Dendritic cell treated with granulocyte-macrophage colony-stimulating factor and Interleukin-4, amounts not matched to agents 40 ng/mL and 50 ng/mL, for 4 days (primary cell): ENCODE measurements at regions not wholly inside any gene's neighbourhood (a gene's known extent, or its start where the extent isn't known, plus 50 kb on each side); places are given as distances from the start of the nearest gene placed in this dataset.
"Not testable (repeated sequence)": the region's sequence is repeated elsewhere in the genome, so short reads cannot be mapped to it uniquely, and the experiment has no call there.

Experiments used
- H3K27ac Mint-ChIP-seq: one replicate; pipeline ENCODE4 v1.8.0; 2022; ENCODE audit warnings: mild to moderate bottlenecking, mixed read lengths
- H3K27me3 Mint-ChIP-seq: one replicate; pipeline ENCODE4 v1.8.0; 2022; ENCODE audit warnings: mild to moderate bottlenecking, mixed read lengths
- H3K36me3 Mint-ChIP-seq: one replicate; pipeline ENCODE4 v1.8.0; 2022; ENCODE audit warnings: low read depth, mixed read lengths
- H3K4me1 Mint-ChIP-seq: one replicate; pipeline ENCODE4 v1.8.0; 2022; ENCODE audit warnings: low read depth, mixed read lengths
- H3K4me3 Mint-ChIP-seq: one replicate; pipeline ENCODE4 v1.8.0; 2022; ENCODE audit warnings: mild to moderate bottlenecking, moderate library complexity, mixed read lengths
- H3K9me3 Mint-ChIP-seq: one replicate; pipeline ENCODE4 v1.8.0; 2022; ENCODE audit warnings: mixed read lengths
- intact Hi-C: fragments of 100-400 bp; cut with micrococcal nuclease; formaldehyde crosslinking; loops from one replicate; pipeline ENCODE4 v1.15.0; 2022

DNA sequence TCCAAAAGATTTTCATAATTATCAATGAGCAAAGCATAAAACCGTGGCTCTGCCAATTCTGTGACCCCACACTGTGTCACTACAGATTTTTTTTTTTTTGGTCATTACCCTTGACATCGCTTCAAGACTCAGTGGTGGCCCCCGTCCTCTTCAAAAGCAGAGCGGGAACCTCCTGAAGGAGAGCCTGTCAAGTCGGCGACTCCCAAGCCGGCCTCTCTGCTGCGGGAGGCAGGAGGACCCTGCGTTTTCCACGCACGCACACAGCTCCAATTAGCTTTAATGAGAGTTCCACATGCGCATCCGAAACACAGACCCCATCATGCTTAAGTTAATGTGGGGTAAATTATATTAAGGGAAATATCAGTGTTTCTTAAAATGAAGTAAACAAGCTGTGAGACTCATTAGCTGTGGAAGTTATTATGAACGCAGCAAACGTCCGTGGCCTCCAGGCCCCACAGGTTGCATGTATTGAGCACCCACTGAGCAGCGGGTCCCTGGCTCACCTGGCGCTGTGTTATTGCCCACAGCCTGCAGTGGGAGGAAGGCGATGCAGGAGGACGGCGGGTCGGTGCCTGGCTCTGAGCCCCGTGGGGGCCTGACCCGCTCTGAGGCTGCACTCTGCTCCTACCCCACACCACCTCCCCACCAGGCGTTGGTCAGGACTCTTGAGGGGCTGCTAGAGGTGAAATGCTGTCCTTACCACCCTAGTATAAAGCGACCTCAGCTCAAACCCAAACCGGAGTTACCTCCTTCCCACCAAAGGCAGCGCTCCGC lies 181.0 kb upstream of the SALL3 start:
- Mint-ChIP-seq H3K4me1 (no peaks in the 10 kb centered on the region), H3K9me3 (peaks cover 7% of the 10 kb centered on the region), H3K27me3 (no peaks in the 10 kb centered on the region), H3K4me3 (no peak overlapping the region), H3K36me3 (no peaks in the 10 kb centered on the region), H3K27ac (no peak overlapping the region)
- intact Hi-C loops = no loop called here

DNA sequence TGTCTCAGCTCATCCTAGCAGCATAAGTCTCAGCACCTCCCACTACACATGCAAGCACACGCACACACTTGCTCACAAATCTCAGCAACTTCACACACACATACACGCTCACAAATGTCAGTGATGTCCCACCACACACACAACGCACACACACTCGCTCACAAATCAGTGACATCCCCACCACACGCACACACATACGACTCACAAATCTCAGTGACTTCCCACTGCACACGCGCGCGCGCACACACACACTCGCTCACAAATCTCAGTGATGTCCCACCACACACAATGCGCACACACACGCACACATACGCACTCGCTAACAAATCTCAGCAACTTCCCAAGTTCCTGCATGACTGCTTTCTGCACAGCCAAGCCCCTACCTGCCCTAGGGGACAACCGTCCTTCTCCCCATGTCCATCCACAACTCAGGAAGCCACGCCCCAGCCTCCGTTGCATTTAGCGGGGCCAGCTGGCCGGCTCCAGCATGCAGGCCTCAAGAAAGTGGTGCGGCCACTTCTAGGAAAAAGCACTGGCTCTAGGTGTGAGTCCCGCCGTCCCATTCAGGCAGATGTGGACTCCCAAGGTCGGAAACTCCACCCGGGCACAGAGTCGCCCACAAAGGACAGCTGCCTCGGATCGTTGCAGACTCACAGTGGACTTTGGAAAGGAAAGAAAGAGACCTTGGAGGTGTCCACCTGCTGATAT lies 180.1 kb upstream of the SALL3 start:
- no peaks in the 10 kb centered on the region for H3K27me3 Mint-ChIP-seq
- H3K27ac Mint-ChIP-seq = no peak overlapping the region
- H3K4me1 Mint-ChIP-seq = no peaks in the 10 kb centered on the region
- peaks cover 7% of the 10 kb centered on the region for H3K9me3 Mint-ChIP-seq
- H3K4me3 Mint-ChIP-seq = no peak overlapping the region
- H3K36me3 Mint-ChIP-seq = no peaks in the 10 kb centered on the region
- intact Hi-C loops = no loop called here

DNA sequence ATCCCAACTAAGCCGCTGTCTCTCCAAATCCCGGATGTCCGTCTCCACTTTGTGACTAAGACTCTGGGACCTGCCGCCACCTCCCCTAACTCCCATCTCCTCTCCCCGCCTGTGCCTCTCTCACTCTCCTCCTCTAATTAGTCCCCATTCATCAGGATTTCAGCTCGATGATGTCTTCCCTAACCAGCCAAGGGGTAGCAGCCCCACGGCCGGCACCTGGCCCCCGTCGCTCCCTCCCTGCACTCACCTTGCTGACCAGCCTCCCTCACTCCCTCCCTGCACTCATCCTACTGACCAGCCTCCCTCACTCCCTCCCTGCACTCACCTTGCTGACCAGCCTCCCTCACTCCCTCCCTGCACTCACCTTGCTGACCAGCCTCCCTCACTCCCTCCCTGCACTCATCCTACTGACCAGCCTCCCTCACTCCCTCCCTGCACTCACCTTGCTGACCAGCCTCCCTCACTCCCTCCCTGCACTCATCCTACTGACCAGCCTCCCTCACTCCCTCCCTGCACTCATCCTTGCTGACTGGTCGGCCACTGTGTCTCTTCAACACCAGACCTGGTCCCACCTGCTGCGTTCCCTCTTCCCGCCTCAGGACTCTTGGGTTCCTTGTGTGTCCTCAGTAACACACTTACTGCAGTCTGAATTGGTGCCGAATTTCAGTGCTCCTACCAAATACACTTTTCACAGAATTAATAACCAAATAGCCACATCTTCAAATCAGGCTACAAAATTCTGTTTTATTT lies 179.3 kb upstream of the SALL3 start:
- H3K4me1 Mint-ChIP-seq, H3K36me3 Mint-ChIP-seq, intact Hi-C loops, H3K27ac Mint-ChIP-seq, H3K27me3 Mint-ChIP-seq, H3K4me3 Mint-ChIP-seq: not testable (repeated sequence)
- peaks cover 13% of the 10 kb centered on the region for H3K9me3 Mint-ChIP-seq

GRCh38 chr18:78801011-78801410 lies 178.6 kb upstream of the SALL3 start:
- Mint-ChIP-seq H3K27me3 (no peaks in the 10 kb centered on the region), H3K4me3 (no peak overlapping the region), H3K4me1 (no peaks in the 10 kb centered on the region), H3K9me3 (peaks cover 16% of the 10 kb centered on the region), H3K27ac (no peak overlapping the region), H3K36me3 (no peaks in the 10 kb centered on the region)
- intact Hi-C loops = no loop called here

- no peaks in the 10 kb centered on the region for H3K4me1 Mint-ChIP-seq
- H3K36me3 Mint-ChIP-seq = no peaks in the 10 kb centered on the region
- no peak overlapping the region for H3K4me3 Mint-ChIP-seq
- no peaks in the 10 kb centered on the region for H3K27me3 Mint-ChIP-seq
- H3K9me3 Mint-ChIP-seq = peaks cover 9% of the 10 kb centered on the region
- intact Hi-C loops = no loop called here
- no peak overlapping the region for H3K27ac Mint-ChIP-seq
Observed at GRCh38 chr18:78803104-78803503, 176.5 kb upstream of the SALL3 start.

- Mint-ChIP-seq H3K27me3 (no peaks in the 10 kb centered on the region), H3K36me3 (no peaks in the 10 kb centered on the region), H3K9me3 (peaks cover 10% of the 10 kb centered on the region), H3K27ac (no peak overlapping the region), H3K4me1 (no peaks in the 10 kb centered on the region), H3K4me3 (no peak overlapping the region)
- intact Hi-C loops = no loop called here
Observed at GRCh38 chr18:78804206-78805030, 175.2 kb upstream of the SALL3 start.

DNA sequence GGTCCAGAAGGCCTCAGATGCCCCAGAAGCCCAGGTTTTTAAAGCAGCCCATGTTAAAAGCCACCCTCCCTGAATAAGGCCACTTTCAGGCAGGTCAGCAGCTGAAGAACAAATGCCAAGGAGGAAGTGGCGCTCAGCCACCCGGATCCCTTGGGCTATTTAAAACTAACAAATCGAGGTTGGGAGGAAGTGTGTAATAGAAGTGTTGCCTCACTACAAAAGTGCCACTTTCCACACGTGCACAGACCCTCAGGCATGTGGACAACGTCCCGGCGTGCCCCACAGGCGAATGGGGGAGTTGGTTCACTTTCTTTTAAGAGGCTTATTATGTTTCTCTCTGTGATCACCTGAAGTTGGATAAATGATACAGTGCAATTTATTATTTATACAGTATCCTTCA lies 173.8 kb upstream of the SALL3 start:
- H3K27ac Mint-ChIP-seq = no peak overlapping the region
- no peaks in the 10 kb centered on the region for H3K36me3 Mint-ChIP-seq
- no peak overlapping the region for H3K4me3 Mint-ChIP-seq
- H3K4me1 Mint-ChIP-seq = no peaks in the 10 kb centered on the region
- H3K27me3 Mint-ChIP-seq = no peaks in the 10 kb centered on the region
- H3K9me3 Mint-ChIP-seq = peaks cover 21% of the 10 kb centered on the region
- intact Hi-C loops = no loop called here

GRCh38 chr18:78807668-78808067 lies 171.9 kb upstream of the SALL3 start:
- H3K4me3 Mint-ChIP-seq = no peak overlapping the region
- intact Hi-C loops = no loop called here
- H3K9me3 Mint-ChIP-seq = peaks cover 21% of the 10 kb centered on the region

DNA sequence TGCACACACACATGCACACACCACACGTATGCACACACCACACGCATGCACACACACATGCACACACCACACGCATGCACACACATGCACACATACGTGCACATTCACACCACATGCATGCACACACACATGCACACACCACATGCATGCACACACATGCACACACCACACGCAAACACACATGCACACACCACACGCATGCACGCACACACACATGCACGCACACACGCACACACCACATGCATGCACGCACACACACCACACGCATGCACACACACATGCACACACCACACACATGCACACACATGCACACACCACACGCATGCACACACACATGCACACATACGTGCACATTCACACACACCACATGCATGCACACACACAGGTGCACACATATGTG lies 169.8 kb upstream of the SALL3 start:
- Mint-ChIP-seq H3K4me3 (no peak overlapping the region), H3K27me3 (peaks cover 8% of the 10 kb centered on the region), H3K27ac (no peak overlapping the region), H3K9me3 (peaks cover 19% of the 10 kb centered on the region), H3K36me3 (no peaks in the 10 kb centered on the region), H3K4me1 (no peaks in the 10 kb centered on the region)
- intact Hi-C loops = no loop called here

More at GRCh38 chr18:78807668-78808067, 171.9 kb upstream of the SALL3 start:
- no peaks in the 10 kb centered on the region for H3K36me3 Mint-ChIP-seq
- H3K4me1 Mint-ChIP-seq = no peaks in the 10 kb centered on the region
- no peak overlapping the region for H3K27ac Mint-ChIP-seq
- no peaks in the 10 kb centered on the region for H3K27me3 Mint-ChIP-seq

- Mint-ChIP-seq H3K27me3 (peaks cover 8% of the 10 kb centered on the region), H3K36me3 (no peaks in the 10 kb centered on the region), H3K4me3 (no peak overlapping the region), H3K27ac (no peak overlapping the region), H3K4me1 (no peaks in the 10 kb centered on the region), H3K9me3 (peaks cover 12% of the 10 kb centered on the region)
- intact Hi-C loops = no loop called here
Observed at GRCh38 chr18:78810706-78811105, 168.9 kb upstream of the SALL3 start.

GRCh38 chr18:78812067-78812466 lies 167.6 kb upstream of the SALL3 start:
- Mint-ChIP-seq H3K4me1 (no peaks in the 10 kb centered on the region), H3K36me3 (no peaks in the 10 kb centered on the region), H3K27me3 (peaks cover 9% of the 10 kb centered on the region), H3K27ac (no peak overlapping the region), H3K4me3 (no peak overlapping the region), H3K9me3 (peaks cover 12% of the 10 kb centered on the region)
- intact Hi-C loops = no loop called here

DNA sequence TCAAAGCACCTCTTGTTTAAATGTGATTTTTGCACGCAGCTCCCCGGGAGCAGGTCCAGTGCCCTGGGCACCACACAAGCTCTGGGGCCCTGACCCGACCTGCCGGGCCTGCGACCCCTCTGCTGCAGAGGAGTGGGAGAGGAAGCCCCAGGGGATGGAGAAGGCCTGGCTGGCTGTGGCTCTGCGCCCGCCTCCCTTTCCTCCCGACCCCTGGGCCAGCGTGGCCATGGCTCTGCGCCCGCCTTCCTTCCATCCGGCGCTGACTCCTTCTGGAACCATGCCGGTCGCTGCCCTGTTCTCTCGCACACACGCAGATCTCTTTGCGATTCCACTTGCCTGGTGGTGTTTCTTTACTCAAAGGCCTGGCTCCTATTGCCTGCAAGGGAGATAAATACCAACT lies 166.5 kb upstream of the SALL3 start:
- no peak overlapping the region for H3K4me3 Mint-ChIP-seq
- H3K4me1 Mint-ChIP-seq = no peaks in the 10 kb centered on the region
- H3K27me3 Mint-ChIP-seq = peaks cover 9% of the 10 kb centered on the region
- no peaks in the 10 kb centered on the region for H3K36me3 Mint-ChIP-seq
- intact Hi-C loops = no loop called here
- H3K27ac Mint-ChIP-seq = no peak overlapping the region
- peaks cover 12% of the 10 kb centered on the region for H3K9me3 Mint-ChIP-seq

DNA sequence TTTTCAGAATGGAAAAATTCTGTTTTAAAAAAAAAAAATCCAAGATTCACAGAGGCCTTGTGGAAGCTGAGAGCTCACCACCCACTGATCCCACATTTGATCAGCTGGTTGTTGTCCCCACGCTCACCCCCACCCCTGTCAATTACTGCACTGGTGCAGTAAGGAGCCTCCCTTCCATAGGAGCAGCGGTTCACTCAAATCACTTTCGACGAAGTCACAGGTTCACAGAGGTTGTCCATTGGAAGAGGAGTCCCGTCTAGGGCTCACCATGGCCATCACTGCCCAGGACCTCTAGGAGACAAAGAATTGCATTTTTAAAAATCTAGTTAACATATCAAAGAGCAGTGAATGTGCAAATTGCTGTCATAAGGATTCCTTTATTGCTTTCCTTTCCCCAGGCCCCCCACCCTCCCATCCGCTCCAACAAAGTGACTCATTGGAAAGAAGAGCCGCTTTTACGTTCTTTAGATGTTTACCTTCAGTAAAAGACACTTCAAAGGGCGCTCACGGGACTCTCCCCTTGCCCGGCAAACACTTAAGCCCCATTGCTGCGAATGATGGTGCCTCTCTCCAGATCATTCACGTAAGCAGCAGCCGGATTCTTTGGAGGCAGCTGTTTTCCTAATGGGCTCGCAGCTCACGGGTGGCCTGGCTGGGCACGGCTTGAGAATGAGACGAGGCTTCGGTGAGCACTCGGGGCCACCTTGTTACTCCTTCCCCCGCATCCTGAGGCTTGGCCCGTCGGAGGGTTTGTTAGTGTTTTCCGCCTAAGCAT lies 165.5 kb upstream of the SALL3 start:
- intact Hi-C loops = no loop called here
- H3K27ac Mint-ChIP-seq = no peak overlapping the region
- H3K9me3 Mint-ChIP-seq = peaks cover 12% of the 10 kb centered on the region
- H3K4me1 Mint-ChIP-seq = no peaks in the 10 kb centered on the region
- H3K4me3 Mint-ChIP-seq = no peak overlapping the region
- H3K36me3 Mint-ChIP-seq = no peaks in the 10 kb centered on the region
- peaks cover 9% of the 10 kb centered on the region for H3K27me3 Mint-ChIP-seq
